HG02763 (cell line): ENCODE measurements at regions not wholly inside any gene's neighbourhood (a gene's known extent, or its start where the extent isn't known, plus 50 kb on each side); places are given as distances from the start of the nearest gene placed in this dataset.

Source experiments
- ATAC-seq: cut with Tn5 transposase; IDR thresholded peaks from one replicate; pipeline ENCODE4 v1.9.1; 2021; ENCODE audit warnings: mild to moderate bottlenecking, moderate library complexity; ENCODE audit not compliant: unreplicated experiment

- ATAC-seq = no peak
Measured at GRCh38 chr3:28087591-28087990, 153.8 kb upstream of the CMC1 start.

DNA sequence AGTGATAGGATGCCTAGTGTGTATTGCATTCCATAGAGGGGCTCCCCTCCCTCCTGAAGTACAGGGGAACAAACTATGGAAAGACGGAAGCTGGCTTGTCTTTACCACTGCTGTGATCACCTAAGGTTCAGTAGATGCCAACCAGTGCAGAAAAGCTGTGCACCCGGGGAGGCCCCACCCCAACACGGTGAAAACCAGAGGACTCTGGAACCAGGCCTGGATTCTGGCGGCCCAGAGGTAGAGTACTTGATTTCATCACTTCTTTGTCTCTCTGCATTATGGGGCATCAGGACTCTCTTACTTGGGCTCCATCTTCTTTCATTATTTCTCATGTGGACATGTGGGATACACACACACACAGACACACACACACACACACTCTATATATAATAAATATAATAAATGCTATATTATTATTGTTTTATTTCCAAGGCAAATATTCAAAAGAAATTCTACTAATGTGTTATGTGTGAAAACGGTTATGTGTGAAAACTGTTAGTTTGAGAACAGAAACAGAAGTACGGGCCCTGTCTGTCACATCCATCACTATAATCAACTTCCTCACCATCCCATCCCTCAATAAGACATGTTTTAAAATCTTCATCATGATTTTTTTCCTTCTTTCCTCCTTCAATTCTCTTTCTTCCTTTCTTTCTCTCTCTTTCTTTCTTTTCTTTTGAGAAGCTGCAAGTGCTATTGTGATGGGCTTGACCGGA is 152.4 kb upstream of the CMC1 start:
- ATAC-seq = no peak

- no peak for ATAC-seq
Measured at GRCh38 chr3:28089527-28089897, 151.9 kb upstream of the CMC1 start.

GRCh38 chr3:28099296-28099695 is 142.1 kb upstream of the CMC1 start:
- no peak for ATAC-seq

DNA sequence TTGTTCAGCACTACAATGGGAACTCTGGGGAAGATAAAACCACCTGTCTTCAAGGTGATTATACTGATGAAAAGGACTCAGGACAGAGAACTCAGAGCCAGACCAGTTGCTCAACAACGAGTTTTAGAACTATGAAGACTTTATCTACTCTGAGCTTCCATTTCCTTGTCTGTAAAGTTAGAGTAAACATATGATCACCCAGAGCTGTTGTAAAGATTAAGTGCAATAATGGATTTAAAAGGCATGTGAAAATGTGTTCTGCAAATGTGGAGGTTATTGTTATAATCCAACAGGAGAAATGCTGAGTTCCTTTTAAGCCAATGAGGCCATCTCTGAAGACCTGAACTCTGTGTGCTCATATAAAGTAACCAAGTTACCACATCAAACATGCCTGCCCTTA is 139.7 kb upstream of the CMC1 start:
- ATAC-seq = no peak

GRCh38 chr3:28103861-28104260 is 137.6 kb upstream of the CMC1 start:
- no peak for ATAC-seq

GRCh38 chr3:28104896-28105534 is 136.4 kb upstream of the CMC1 start:
- no peak for ATAC-seq

DNA sequence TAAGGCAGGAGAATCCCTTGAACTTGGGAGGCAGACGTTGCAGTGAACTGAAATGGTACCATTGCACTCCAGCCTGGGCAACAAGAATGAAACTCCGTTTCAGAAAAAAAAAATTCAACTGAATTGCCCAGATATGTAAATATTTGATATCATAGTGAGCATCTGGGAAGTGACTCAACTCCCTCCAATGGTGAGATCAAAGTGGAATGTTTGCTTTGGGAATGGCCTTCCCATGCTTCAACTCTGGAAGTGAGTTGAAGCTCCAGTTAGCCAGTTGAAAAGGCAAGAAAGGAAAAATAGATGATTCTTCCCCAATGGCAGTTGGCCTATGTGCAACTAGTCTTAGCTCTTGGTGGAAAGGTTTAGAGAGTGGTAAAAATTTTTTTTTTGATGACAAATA is 131.6 kb upstream of the CMC1 start:
- ATAC-seq = no peak

- ATAC-seq = no peak
Measured at GRCh38 chr3:28110869-28111268, 130.6 kb upstream of the CMC1 start.

GRCh38 chr3:28114893-28115292 is 126.5 kb upstream of the CMC1 start:
- ATAC-seq = no peak

- ATAC-seq = no peak
Measured at GRCh38 chr3:28115316-28115715, 126.1 kb upstream of the CMC1 start.

GRCh38 chr3:28117598-28117997 is 123.8 kb upstream of the CMC1 start:
- ATAC-seq = no peak

GRCh38 chr3:28118087-28118486 is 123.3 kb upstream of the CMC1 start:
- no peak for ATAC-seq

- ATAC-seq = no peak
Measured at GRCh38 chr3:28122227-28122626, 119.2 kb upstream of the CMC1 start.

GRCh38 chr3:28124882-28125281 is 116.5 kb upstream of the CMC1 start:
- ATAC-seq = peak; percentile 52

DNA sequence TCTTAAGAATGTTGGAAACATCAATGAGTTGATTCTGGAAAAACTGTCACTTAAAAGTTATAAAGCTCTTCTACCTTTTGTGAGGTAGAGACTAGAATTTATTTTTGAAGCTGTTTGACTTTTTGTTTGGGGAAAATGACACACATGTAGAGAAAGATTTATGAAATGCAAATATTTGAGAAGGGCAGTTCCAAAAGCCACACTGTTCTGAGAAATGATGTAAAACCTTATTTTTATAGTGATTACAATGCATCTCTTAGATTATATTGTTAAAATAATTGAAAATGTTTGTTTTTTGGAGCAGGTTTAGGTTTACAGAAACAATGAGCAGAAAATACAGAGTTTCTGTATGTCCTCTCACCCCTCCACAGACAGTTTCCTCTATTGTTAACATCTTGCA is 116.1 kb upstream of the CMC1 start:
- no peak for ATAC-seq

GRCh38 chr3:28130836-28131235 is 110.6 kb upstream of the CMC1 start:
- ATAC-seq = no peak

GRCh38 chr3:28132941-28133340 is 108.5 kb upstream of the CMC1 start:
- no peak for ATAC-seq

DNA sequence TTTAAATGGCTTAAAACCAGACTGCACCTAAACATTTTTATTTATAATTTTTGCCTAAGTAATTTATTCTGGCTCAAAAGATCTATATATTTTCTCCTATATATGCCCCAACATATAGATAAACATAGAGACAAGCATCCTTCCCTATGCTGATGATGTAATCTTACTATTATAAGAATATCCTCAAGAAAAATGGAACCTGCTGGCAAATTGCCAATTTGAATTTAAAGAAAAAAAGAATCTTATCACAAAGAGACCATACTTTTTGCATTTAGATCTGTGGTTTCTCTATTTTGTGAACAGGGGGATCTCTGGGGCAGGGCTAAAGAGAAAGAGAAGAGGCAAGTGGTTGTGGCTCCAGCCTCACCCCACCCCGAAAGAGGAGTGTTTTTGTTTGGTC is 107.2 kb upstream of the CMC1 start:
- no peak for ATAC-seq

DNA sequence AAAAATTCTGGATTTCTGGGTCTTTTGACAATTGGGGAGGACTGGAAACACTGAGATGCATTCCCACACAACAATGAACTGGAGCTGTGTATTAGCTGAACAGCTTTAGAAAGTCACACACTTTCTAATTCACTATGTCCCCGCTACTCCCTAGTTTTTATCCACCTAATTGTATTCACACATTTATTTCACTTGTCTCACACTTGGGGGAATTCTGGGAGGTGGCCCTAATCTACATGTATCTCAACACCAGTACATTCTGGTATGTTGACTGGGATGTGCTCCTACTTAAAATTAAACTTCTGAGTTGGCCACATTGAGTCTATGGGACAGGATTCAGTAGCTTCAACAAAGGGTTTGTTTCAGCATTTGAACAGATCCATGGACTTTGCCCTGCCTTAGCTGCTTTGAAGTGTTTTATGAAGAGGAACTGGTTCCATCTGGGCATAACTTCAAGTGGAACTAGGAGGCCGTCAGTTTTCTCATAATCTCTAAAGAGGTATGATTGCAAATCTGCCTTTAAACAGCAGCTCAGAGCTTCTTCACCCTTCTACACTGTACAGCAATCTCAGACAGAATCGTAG is 106.5 kb upstream of the CMC1 start:
- no peak for ATAC-seq

GRCh38 chr3:28136607-28137216 is 104.7 kb upstream of the CMC1 start:
- no peak for ATAC-seq

DNA sequence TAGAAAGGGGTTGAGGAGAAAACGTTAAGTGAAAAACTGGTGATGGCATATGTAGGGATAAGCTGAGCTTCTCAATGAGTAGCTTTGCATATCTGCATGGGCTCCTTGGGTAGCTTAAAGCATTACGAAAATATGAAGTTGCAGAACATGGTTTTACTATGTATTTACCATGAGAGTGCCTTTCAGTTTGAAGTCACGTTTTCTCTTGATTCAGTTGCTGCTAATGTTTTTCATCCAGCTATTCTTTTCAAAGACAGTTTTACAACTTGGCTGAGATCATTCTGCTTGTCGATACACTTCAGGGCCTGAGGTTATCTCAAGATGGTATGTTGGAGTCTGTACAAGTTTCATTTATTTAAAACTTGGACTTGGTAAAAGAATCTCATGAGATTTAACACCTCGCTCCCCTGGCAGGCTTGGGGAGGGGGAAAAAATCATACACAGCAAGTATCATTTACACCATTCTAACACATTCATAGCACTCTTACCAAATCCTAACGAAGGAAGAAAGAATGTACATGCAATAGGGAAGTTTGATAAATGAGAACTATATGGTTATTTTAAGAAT is 103.3 kb upstream of the CMC1 start:
- ATAC-seq = no peak
